A549 (cell line): ENCODE measurements at regions not wholly inside any gene's neighbourhood (a gene's known extent, or its start where the extent isn't known, plus 50 kb on each side); places are given as distances from the start of the nearest gene placed in this dataset.
A peak's percentile ranks its signal among the peaks of the same experiment; 100 is the strongest.

Experiments
- ATAC-seq, 2 experiments: fragments of 200-7000 bp in 1 of 2; fragments of >200 bp in 1 of 2; cut with Nextera tagmentation in 1 of 2; cut with Tn5 transposase in 1 of 2; 3 replicates each; pipeline versions ENCODE4 v1.8.0 to v1.9.1; 2018 to 2020; ENCODE audit warnings: mild to moderate bottlenecking in 1 of 2, moderate library complexity in 1 of 2
- CTCF ChIA-PET: fragments of 300-600 bp; sonication (Branson Sonifier 250); formaldehyde crosslinking; extraction: SDS; loops from one replicate; lab custom pipeline; 2021; ENCODE audit warnings: antibody characterized with exemption, inconsistent platforms; lab: Yijun Ruan, JAX
- POLR2A ChIA-PET: fragments of 350-600 bp; formaldehyde crosslinking; extraction: SDS; loops from one replicate; lab custom pipeline; 2021; ENCODE audit warnings: antibody characterized with exemption, inconsistent platforms; lab: Yijun Ruan, JAX
- DNase-seq, 2 experiments: peaks; one replicate each; pipeline versions ENCODE4 v3.0.0 to v3.0.0-alpha.2; 2011 to 2016; ENCODE audit warnings: low read depth in 1 of 2, low spot score in 1 of 2
- FAIRE-seq: peaks from 2 replicates; lab custom pipeline; 2011; peaks lifted over from hg19 to GRCh38; lab: Jason Lieb, UNC
- H3K27ac ChIP-seq, 2 experiments: fragments of >200 bp; sonication (Bioruptor Twin); formaldehyde crosslinking; 3 replicates each; pipeline ENCODE4 v1.5.1; 2016 to 2017
- H3K4me1 ChIP-seq: fragments of >200 bp; sonication (Bioruptor Twin); formaldehyde crosslinking; 3 replicates; pipeline ENCODE4 v1.6.1; 2016
- H3K4me2 ChIP-seq: fragments of >200 bp; sonication (Bioruptor Twin); formaldehyde crosslinking; 3 replicates; pipeline ENCODE4 v1.6.1; 2016
- H3K4me3 ChIP-seq: fragments of >200 bp; sonication (Bioruptor Twin); formaldehyde crosslinking; 3 replicates; pipeline ENCODE4 v1.5.1; 2016
- H3K9me3 ChIP-seq: fragments of >200 bp; sonication (Bioruptor Twin); formaldehyde crosslinking; 3 replicates; pipeline ENCODE4 v1.6.1; 2016
- CBX8 ChIP-seq: fragments of 200-600 bp; sonication (generic); IDR thresholded peaks from 2 replicates; pipeline ENCODE4 v1.6.1; 2016
- CEBPB ChIP-seq, 2 experiments: fragments of >200 bp in 1 of 2; sonication (Bioruptor Twin) in 1 of 2; formaldehyde crosslinking in 1 of 2; IDR thresholded peaks; 2 replicates each; pipeline ENCODE4 v1.6.1; 2012 to 2016
- CHD2 ChIP-seq: fragments of 150-350 bp; IDR thresholded peaks from 2 replicates; pipeline ENCODE4 v1.6.1; 2014; ENCODE audit warnings: low read length; ENCODE audit not compliant: partially characterized antibody
- E2F6 ChIP-seq: IDR thresholded peaks from 2 replicates; pipeline ENCODE4 v1.6.1; 2012; ENCODE audit warnings: low read depth, borderline replicate concordance
- EHF ChIP-seq: fragments of 250-450 bp; sonication (Bioruptor Pico); IDR thresholded peaks from 2 replicates; pipeline ENCODE4 v1.5.0; 2020; ENCODE audit warnings: mild to moderate bottlenecking
- FOSL2 ChIP-seq, 2 experiments: fragments of 450-650 bp in 1 of 2; fragments of >200 bp in 1 of 2; sonication (Bioruptor Twin) in 1 of 2; formaldehyde crosslinking; IDR thresholded peaks; 2 replicates each; pipeline versions ENCODE4 v1.5.0 to v1.6.1; 2016 to 2020; ENCODE audit warnings: mild to moderate bottlenecking in 1 of 2, moderate library complexity in 1 of 2
- FOXS1 ChIP-seq: fragments of 250-450 bp; sonication (Bioruptor Pico); IDR thresholded peaks from 2 replicates; pipeline ENCODE4 v1.5.0; 2020; ENCODE audit warnings: mild to moderate bottlenecking, moderate library complexity
- HES2 ChIP-seq: fragments of >200 bp; sonication (Bioruptor Twin); formaldehyde crosslinking; IDR thresholded peaks from 2 replicates; pipeline ENCODE4 v1.6.1; 2016
- JUNB ChIP-seq: fragments of >200 bp; sonication (Bioruptor Twin); formaldehyde crosslinking; IDR thresholded peaks from 2 replicates; pipeline ENCODE4 v1.6.1; 2016
- MAFK ChIP-seq: fragments of 450-650 bp; IDR thresholded peaks from 2 replicates; pipeline ENCODE4 v1.6.1; 2014; ENCODE audit not compliant: partially characterized antibody
- MYC ChIP-seq: IDR thresholded peaks from 2 replicates; pipeline ENCODE4 v1.6.1; 2012; ENCODE audit warnings: mild to moderate bottlenecking, inconsistent platforms, low read length, improper control_type of control experiment, borderline replicate concordance
- NFE2L2 ChIP-seq: fragments of 150-350 bp; conservative IDR thresholded peaks from 2 replicates; pipeline ENCODE4 v1.6.1; 2014; ENCODE audit warnings: low read length
- NPAS2 ChIP-seq: fragments of 250-450 bp; sonication (Bioruptor Pico); IDR thresholded peaks from 2 replicates; pipeline ENCODE4 v1.8.0; 2022; ENCODE audit warnings: mild to moderate bottlenecking, moderate library complexity, borderline replicate concordance
- RCOR1 ChIP-seq: fragments of 150-350 bp; IDR thresholded peaks from 2 replicates; pipeline ENCODE4 v1.6.1; 2014; ENCODE audit warnings: antibody characterized with exemption, low read length, low read depth
- TFCP2L1 ChIP-seq: fragments of 250-450 bp; sonication (Bioruptor Pico); IDR thresholded peaks from 2 replicates; pipeline ENCODE4 v1.5.0; 2021; ENCODE audit warnings: mild to moderate bottlenecking
- WGBS: methylation state at CpG from one replicate; pipeline ENCODE4 v1.1.6; 2017; ENCODE audit errors: missing lambda C conversion rate; 5-methylcytosine and 5-hydroxymethylcytosine counted together

- 70% methylated on average over 9 of the region's 14 CpGs for WGBS
- DNase-seq (no peak), ATAC-seq (no peak), FAIRE-seq (no peak)
- no peak overlapping the region for H3K4me3 ChIP-seq
- H3K27ac ChIP-seq, result no peak overlapping the region
- no peaks in the 10 kb centered on the region for H3K4me1 ChIP-seq
- ChIA-PET CTCF (no interaction called here), POLR2A (no interaction called here)
- TF ChIP-seq MYC (no peak), CEBPB (IDR thresholded peaks at IDR 0.05) (no peak), FOSL2 (IDR thresholded peaks at IDR 0.05) (no peak), FOSL2 (CRISPR knock-in tag; IDR thresholded peaks at IDR 0.05) (no peak), NFE2L2 (no peak), TFCP2L1 (no peak), HES2 (no peak)
- no peak overlapping the region for H3K4me2 ChIP-seq
- peaks cover 3% of the 10 kb centered on the region; the same call in 1 of the 3 replicates for H3K9me3 ChIP-seq
These were observed 369.8 kb upstream of the ST6GAL2 start for GRCh38 chr2:107255744-107256143.

- no peak overlapping the region for H3K4me3 ChIP-seq
- no peaks in the 10 kb centered on the region for H3K9me3 ChIP-seq
- TF ChIP-seq CHD2 (no peak), FOXS1 (no peak)
- ChIA-PET CTCF (no interaction called here), POLR2A (no interaction called here)
- no peak for ATAC-seq
- WGBS, result 38% methylated on average over 7 of the region's 8 CpGs
- no peak for FAIRE-seq
- no peak overlapping the region for H3K4me2 ChIP-seq
- H3K4me1 ChIP-seq, result no peaks in the 10 kb centered on the region
- DNase-seq, result no peak
- no peak overlapping the region for H3K27ac ChIP-seq
These were observed 372.8 kb upstream of the ST6GAL2 start for GRCh38 chr2:107258531-107259407.

- Histone ChIP-seq H3K4me3 (no peak overlapping the region), H3K4me1 (no peaks in the 10 kb centered on the region)
- POLR2A ChIA-PET, result no interaction called here
- no peak for ATAC-seq
- no peak for DNase-seq
- WGBS, result 78% methylated on average over 3 of the region's 4 CpGs
- TF ChIP-seq EHF (CRISPR knock-in tag) (no peak), CBX8 (no peak), E2F6 (no peak), NPAS2 (CRISPR knock-in tag) (no peak), JUNB (no peak), FOSL2 (IDR thresholded peaks at IDR 0.05) (no peak), FOSL2 (CRISPR knock-in tag; IDR thresholded peaks at IDR 0.05) (no peak)
- TF ChIP-seq, all 56 proteins: peak for 0
- no peak for FAIRE-seq
- no peak overlapping the region for H3K27ac ChIP-seq
- H3K9me3 ChIP-seq, result no peaks in the 10 kb centered on the region
- H3K4me2 ChIP-seq, result no peak overlapping the region
- CTCF ChIA-PET, result no interaction called here
These were observed 373.6 kb upstream of the ST6GAL2 start for GRCh38 chr2:107259408-107260195.

- FAIRE-seq (no peak), ATAC-seq (no peak), DNase-seq (no peak)
- POLR2A ChIA-PET, result no interaction called here
- H3K4me2 ChIP-seq, result no peak overlapping the region
- no peak overlapping the region for H3K4me3 ChIP-seq
- no peaks in the 10 kb centered on the region for H3K4me1 ChIP-seq
- no peaks in the 10 kb centered on the region for H3K9me3 ChIP-seq
- peak; percentile 25 for TF ChIP-seq MAFK
- no peak for TF ChIP-seq RCOR1
- no peak for TF ChIP-seq CBX8
- H3K27ac ChIP-seq, result no peak overlapping the region
- CTCF ChIA-PET, result no interaction called here
- WGBS, result 57% methylated on average over 3 of the region's 3 CpGs
These were observed 377.7 kb upstream of the ST6GAL2 start for GRCh38 chr2:107263628-107264027.
